Astrocyte (in vitro differentiated cells and primary cell): ENCODE measurements at regions not wholly inside any gene's neighbourhood (a gene's known extent, or its start where the extent isn't known, plus 50 kb on each side); places are given as distances from the start of the nearest gene placed in this dataset.

Experiments
- EZH2 ChIP-seq: IDR thresholded peaks from 2 replicates; pipeline ENCODE4 v1.6.1; 2012; ENCODE audit warnings: mild to moderate bottlenecking, low read length, inconsistent platforms; ENCODE audit not compliant: insufficient read depth
- TF ChIP-seq, protein P1 (sequence below): IDR thresholded peaks from 2 replicates; pipeline ENCODE4 v1.5.1; 2011; ENCODE audit warnings: low read depth, mild to moderate bottlenecking, inconsistent platforms, low read length, moderate library complexity; ENCODE audit not compliant: insufficient read depth

DNA sequence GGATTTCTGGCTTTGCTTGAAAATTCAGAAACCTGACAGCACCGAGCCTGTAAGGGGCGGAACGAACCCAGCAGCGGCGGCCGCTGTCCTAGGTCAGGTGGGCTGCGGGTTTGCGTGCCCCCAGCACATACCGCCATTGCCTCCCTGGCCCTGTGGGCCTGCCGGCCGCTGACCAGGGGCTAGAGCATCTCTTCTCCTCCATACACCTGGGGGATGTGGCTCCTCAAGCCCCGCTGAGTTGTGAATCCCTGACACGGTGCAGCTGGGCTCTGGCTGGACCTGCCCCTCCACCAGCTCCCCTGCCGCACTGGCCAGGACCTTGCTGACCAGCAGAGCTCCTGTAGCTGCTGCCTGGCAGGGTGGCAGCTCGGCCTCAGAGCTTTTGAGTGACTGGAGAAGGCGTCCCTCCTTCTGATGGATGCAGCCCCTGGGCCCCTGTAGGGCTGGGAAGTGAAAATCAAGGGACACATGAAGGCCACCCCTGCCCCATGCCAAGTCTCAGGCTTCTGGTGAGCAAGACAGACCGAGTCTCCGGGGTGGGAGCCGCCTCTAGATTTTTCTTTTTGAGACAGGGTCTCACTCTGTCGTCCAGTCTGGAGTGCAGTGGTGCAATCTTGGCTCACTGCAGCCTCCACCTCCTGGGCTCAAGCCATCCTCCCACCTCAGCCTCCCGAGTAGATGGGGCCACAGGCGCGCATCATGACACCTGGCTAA is 184.9 kb upstream of the SFSWAP start:
- TF ChIP-seq, protein P1, sequence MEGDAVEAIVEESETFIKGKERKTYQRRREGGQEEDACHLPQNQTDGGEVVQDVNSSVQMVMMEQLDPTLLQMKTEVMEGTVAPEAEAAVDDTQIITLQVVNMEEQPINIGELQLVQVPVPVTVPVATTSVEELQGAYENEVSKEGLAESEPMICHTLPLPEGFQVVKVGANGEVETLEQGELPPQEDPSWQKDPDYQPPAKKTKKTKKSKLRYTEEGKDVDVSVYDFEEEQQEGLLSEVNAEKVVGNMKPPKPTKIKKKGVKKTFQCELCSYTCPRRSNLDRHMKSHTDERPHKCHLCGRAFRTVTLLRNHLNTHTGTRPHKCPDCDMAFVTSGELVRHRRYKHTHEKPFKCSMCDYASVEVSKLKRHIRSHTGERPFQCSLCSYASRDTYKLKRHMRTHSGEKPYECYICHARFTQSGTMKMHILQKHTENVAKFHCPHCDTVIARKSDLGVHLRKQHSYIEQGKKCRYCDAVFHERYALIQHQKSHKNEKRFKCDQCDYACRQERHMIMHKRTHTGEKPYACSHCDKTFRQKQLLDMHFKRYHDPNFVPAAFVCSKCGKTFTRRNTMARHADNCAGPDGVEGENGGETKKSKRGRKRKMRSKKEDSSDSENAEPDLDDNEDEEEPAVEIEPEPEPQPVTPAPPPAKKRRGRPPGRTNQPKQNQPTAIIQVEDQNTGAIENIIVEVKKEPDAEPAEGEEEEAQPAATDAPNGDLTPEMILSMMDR = no peak
- TF ChIP-seq EZH2 = no peak
